ENCODE measurements at regions not wholly inside any gene's neighbourhood (a gene's known extent, or its start where the extent isn't known, plus 50 kb on each side); places are given as distances from the start of the nearest gene placed in this dataset.
A peak's percentile ranks its signal among the peaks of the same experiment; 100 is the strongest.

- no peak for DNase-seq (ENCODE audit: low read depth)
- TF ChIP-seq, protein P1, sequence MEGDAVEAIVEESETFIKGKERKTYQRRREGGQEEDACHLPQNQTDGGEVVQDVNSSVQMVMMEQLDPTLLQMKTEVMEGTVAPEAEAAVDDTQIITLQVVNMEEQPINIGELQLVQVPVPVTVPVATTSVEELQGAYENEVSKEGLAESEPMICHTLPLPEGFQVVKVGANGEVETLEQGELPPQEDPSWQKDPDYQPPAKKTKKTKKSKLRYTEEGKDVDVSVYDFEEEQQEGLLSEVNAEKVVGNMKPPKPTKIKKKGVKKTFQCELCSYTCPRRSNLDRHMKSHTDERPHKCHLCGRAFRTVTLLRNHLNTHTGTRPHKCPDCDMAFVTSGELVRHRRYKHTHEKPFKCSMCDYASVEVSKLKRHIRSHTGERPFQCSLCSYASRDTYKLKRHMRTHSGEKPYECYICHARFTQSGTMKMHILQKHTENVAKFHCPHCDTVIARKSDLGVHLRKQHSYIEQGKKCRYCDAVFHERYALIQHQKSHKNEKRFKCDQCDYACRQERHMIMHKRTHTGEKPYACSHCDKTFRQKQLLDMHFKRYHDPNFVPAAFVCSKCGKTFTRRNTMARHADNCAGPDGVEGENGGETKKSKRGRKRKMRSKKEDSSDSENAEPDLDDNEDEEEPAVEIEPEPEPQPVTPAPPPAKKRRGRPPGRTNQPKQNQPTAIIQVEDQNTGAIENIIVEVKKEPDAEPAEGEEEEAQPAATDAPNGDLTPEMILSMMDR (conservative IDR thresholded peaks at IDR 0.05; ENCODE audit: low read depth, low read length): no peak
Observed at GRCh38 chr7:106775975-106776607, 89.0 kb upstream of the PIK3CG start.

DNA sequence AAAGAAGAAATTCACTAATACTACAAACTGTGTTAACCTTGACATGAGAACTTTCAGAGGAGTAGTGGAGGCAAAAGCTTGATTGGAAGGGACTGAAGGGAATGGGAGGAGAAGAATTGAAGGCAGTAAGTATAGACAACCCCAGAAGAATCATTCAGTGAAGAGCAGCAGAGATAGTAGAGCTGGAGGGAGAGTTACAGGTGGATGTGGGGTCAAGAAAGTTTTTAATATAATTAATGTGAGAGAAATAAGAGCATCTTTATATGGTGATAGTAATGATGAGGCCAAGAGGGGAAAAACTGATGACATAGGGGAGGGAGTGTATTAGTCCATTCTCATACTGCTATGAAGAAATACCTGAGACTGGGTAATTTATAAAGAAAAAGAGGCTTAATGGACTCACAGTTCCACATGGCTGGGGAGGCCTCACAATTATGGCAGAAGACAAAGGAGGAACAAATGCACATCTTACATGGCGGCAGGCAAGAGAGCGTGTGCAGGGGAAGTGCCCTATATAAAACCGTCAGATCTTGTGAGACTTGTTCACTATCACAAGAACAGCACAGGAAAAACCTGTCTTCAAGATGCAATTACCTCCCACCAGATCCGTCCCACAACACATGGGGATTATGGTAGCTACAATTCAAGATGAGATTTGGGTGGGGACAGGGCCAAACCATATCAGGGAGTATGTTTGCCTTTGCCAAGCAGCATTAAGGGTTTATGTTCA lies 88.3 kb upstream of the PIK3CG start:
- H3K4me3 ChIP-seq (ENCODE audit: low read depth, low read length): no peak overlapping the region
- TF ChIP-seq, protein P1 (conservative IDR thresholded peaks at IDR 0.05; ENCODE audit: low read depth, low read length): no peak
- no peak for DNase-seq (ENCODE audit: low read depth)

More at GRCh38 chr7:106775975-106776607, 89.0 kb upstream of the PIK3CG start:
- no peak overlapping the region for H3K4me3 ChIP-seq (ENCODE audit: low read depth, low read length)

GRCh38 chr7:106777674-106778299 lies 87.3 kb upstream of the PIK3CG start:
- TF ChIP-seq, protein P1 (conservative IDR thresholded peaks at IDR 0.05; ENCODE audit: low read depth, low read length): no peak
- H3K4me3 ChIP-seq (ENCODE audit: low read depth, low read length): no peak overlapping the region
- no peak for DNase-seq (ENCODE audit: low read depth)

- H3K4me3 ChIP-seq (ENCODE audit: low read depth, low read length): no peak overlapping the region
- DNase-seq (ENCODE audit: low read depth): peak; percentile 12
- TF ChIP-seq, protein P1 (conservative IDR thresholded peaks at IDR 0.05; ENCODE audit: low read depth, low read length): no peak
Observed at GRCh38 chr7:106778656-106779250, 86.3 kb upstream of the PIK3CG start.

- no peak for DNase-seq (ENCODE audit: low read depth)
- no peak overlapping the region for H3K4me3 ChIP-seq (ENCODE audit: low read depth, low read length)
- TF ChIP-seq, protein P1 (conservative IDR thresholded peaks at IDR 0.05; ENCODE audit: low read depth, low read length): peak; percentile 4
Observed at GRCh38 chr7:106779877-106780276, 85.2 kb upstream of the PIK3CG start.

- DNase-seq (ENCODE audit: low read depth): peak; percentile 13
- TF ChIP-seq, protein P1 (conservative IDR thresholded peaks at IDR 0.05; ENCODE audit: low read depth, low read length): no peak
- no peak overlapping the region for H3K4me3 ChIP-seq (ENCODE audit: low read depth, low read length)
Observed at GRCh38 chr7:106781007-106781406, 84.1 kb upstream of the PIK3CG start.

Measured in choroid plexus epithelial cell (primary cell).